ENCODE measurements at regions not wholly inside any gene's neighbourhood (a gene's known extent, or its start where the extent isn't known, plus 50 kb on each side); places are given as distances from the start of the nearest gene placed in this dataset.

DNA sequence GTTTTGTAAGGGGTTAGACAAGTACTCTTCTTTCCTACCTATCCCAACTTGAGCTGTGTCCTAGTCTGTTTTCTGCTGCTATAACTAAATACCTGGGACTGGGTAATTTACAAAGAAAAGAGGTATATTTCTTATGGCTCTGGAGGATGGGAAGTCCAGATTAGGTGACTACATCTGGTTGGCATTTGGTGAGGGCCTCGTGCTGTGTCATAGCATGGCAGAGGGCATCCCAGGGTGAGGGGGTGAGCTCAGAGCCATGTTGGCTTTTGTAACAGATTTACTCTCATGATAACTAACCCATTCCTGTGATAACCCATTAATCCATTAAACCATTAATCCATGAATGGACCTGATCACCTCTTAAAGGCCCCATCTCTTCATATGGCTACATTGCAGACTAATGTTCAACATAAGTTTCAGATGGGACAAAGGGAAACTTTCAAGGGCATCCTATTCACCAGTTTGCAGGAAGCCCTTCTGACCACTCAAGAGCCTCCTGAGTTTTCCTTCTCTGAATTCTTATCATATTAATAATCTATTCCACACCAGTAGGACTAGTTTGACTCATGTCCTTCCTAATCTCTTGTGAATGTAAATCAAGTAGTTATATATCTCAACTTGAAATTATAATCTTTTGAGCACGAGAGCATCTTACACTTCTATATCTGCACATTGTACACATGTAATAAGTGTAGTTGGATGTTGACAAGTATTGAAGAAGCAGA, 185.7 kb upstream of the ZPLD1 start:
- no peak for DNase-seq

DNA sequence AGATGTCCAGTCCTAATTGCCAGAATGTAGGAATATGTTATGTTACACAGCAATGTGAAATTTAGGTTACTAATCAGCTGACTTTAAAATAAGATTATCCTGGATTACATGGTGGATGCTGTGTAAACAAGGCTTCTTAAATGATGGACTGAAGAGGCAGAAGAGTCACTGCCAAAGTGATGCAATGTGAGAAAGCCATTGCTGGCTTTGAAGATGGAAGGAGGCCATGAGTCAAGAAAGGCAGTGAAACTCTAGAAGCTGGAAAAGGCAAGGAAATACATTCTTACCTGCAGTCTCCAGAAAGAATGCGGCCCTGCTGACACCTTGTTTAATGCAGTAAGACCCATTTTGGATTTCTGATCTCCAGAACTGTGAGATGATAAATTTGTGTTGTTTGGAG, 179.1 kb upstream of the ZPLD1 start:
- no peak for DNase-seq

DNA sequence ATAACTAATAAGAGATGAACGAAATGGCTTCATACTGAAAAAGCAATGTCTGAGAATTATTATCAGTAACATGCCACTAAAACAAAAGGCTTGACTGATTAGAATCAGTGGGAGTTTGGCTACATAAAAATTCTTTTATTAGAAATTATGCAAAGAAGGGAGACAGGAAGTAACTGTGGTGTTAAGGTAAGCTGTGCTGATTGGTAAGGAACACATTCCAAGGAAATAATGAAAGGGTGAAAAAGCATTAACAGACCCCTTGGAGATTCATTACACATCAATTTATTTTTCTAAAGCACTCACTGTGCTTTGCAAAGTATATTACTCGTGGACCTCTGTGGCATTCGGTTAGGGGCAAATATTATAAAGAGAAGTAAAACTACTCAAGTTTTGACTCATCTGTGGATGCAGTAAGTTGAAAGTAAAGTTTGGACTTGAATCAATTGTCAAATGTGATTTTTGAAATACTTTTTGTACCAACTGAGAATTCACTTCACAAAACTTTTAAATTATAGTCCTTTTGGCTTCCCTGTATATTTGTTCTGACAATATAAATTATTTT, 176.1 kb upstream of the ZPLD1 start:
- DNase-seq, result no peak

DNA sequence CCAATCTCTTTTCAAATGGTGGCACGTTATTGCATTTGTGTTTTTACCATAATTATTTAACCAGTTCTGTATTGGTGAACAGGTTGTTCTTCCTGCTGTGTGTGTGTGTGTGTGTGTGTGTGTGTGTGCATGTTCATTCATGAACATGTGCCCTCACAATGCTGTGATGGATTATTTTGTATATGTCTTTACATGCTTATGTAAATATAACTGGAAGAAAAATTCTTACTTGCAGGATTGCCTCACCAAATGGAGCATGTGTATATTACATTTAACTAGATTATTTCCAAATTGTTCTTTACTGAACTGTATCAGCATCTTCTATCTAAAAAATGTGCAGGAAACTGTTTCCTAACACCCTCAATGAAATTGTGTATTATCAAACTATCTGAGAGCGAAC, 175.2 kb upstream of the ZPLD1 start:
- DNase-seq, result no peak

DNA sequence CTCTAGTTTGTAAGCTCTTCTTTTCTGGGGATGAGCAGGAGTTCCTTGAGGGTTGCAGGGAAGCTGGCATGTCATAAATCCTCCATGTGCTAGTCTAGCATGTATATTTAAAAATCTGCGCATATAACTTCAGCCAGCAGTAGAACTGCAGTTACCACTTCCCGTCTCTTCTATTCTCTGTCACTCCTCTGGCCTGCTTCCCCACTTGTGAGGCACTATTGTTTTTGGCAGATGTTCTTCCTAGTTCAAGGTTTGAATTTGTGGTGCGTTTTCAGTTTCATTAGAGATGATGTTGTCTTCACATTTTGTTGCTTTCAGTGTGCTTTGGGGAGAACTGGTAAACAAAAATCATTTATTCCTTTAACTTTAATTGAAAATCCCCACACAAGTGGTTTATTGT, 169.1 kb upstream of the ZPLD1 start:
- no peak for DNase-seq

DNA sequence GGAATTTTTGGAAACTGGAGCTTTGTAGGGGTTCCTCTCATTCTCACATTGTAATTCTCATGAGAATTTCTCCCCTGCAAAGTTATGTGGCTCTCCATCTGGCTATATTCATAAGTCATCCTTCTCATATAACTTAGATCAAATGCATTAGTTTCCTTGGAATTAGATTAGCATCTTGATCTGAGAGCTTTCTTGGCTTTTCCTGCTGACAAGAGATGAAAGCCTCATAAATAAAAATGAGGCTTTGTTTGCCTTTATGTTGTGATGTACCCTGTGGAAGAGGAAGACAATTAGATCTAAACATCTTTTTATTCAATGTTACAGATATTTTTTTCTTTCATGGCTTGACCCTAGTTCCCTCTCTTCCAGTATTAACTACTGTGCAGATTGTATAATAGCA, 165.4 kb upstream of the ZPLD1 start:
- no peak for DNase-seq

DNA sequence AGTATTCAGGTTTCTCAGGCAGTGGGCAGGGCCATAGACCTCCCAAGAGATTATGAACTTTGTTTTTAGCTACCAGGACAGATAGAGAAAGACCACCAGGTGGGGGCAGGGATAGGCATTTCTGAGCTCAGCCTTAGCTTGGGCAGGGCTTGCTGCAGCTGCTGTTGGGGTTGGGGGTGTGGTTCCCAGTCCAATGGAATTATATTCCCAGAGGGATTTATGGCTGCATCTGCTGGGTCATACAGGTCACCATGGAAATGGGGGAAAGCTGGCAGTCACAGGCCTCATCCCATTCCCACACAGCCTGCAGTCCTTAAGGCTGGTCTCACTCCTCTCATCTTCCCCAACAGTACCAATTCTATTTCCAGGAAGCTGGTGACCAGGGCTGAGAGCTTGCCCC, 144.6 kb upstream of the ZPLD1 start:
- DNase-seq, result no peak

DNA sequence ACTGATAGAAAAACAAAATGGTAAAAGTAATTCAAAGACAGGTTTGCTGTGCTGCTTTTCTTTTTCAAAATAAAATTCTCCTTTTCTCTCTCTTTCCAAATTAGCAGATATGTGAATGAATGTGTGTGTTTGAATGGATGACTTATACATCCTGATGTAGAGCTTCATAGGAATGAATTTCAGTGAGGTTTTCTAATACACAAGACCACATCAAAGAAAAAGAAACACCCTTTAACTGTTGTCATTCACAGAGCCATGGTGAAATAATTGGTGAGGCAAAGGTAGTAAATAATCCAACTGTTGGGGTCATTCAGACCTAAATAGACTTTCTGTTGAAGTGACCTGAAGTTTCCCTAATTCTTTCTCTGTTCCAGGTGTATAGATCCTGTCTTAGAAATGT, 139.1 kb upstream of the ZPLD1 start:
- no peak for DNase-seq

DNA sequence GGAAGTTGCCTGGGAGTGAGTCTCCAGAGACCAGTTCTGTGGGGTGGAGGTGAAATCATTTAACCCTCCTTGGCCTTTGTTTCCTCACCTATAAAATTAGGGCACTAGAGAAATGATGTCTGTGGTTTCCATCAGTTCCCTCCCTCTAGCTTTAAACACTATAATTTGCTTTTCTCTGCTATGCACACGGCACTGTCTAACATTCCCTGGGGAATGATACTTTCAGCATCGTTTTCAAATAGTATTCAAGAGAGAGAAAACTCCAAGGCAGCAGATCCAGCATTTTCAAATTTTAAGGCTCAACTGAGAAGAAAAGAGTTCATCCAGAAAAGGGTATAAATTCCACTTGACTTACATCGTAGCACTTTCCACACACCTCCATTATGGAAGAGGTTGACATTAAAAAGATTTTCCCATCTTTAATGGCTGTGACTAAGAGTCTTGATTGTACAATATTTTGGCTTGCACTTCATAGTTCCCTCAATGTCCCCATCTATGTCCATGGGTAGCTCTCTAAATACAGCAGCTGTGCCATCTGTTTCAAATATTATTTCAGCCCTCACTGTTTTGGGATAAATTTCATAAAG, 137.7 kb upstream of the ZPLD1 start:
- DNase-seq, result no peak

DNA sequence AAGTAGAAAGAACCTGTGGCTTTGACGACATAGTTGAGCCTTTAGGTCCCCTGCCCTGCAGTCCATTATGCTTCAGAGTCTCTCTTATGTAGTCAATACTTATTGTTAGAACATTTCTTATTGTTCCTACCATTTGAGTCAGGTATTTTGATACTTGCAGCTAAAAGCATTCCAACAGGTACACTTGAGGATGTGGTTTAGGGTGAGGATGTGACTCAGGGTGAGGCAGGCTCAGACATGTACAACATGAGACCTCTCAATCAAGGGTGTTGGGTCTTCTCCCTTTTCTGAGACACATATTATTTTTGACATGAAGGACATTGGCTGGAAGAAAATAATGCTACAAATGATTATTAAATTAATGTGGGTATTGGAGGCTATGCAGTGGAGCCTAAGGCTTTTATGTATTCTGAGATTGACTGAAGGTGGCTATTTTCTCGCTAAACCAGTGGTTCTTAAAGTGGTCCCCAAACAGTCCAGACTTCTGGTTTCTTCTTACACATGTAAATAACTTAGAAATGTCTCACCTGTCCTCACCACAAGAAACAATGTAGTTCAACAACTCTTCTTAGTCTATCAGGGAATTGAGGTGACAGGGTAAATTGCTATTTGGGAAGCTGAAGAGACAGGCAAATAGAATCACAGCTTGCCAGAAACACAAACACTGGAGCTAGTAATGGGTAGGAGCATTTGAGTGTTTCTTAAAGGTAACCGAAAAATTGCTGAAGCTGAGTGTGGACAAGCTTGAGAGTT, 135.5 kb upstream of the ZPLD1 start:
- no peak for DNase-seq

DNA sequence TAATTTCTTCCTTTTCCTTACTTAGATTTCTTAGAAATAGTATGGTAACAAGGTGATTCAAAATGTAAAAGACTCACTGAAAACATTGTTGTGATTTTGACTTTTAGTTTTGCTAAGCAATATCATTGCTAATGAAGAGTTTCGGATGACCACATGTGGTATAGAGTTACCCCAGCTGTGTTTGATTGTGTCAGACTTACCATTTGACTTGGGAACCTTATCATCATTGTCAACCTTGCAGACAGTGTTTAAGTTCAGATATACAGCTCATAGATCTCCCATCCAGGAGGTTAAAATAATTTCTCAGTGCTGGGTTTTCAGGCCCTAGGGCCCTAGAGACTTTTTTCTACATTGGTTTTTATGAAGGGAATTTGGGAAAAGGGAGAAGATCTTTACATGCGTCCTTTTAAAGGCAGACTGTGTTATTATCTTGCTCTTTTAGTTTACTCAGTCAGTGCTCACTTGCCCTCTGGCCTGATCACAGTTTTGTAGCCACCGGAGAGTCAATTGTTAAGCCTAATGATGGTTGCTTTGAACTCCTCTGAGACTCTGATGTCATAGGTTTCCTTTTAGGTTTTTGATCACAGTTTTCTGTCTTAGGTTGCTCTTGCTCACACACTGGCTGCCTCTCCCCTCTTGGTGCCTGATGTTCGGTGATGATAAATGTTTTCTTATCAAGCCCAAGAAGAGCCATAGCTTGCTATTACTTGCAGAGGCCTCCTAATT, 133.5 kb upstream of the ZPLD1 start:
- DNase-seq, result no peak

DNA sequence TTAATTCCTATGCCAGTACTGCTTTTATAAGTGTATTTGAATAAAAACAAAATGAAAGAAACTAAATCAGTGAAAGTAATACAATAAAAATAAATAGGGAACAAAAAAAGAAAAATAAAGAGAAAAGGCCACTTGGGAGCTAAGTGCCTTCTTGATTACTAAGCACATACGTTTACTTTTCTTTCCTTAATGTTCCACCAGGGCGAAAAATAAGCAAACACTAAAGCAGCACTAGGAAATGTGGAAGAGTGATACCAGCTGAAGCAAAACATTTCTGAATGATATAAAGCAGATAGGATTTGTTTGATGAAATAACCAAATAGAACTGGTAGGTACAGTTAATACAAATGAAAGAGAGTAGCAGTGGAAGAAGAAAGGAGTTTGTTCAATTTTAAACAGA, 132.8 kb upstream of the ZPLD1 start:
- DNase-seq, result no peak

DNA sequence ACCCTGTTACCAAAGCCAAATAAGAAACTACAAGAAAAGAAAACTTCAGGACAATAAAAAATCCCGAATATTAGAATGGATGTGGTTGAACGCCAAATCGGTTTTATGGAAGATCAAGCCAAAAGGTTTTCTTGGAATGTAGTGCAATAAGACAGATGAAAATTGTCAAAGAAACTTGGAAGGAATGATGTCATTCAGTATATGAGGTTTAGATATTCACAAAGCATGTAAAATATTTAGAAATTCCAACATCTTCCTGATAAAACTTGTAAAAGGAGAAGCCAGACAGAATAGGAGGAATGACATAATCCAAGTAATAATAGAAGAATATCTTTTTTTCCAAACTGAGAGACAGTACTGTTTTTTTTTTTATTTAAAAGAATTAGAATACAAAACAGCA, 130.3 kb upstream of the ZPLD1 start:
- no peak for DNase-seq

DNA sequence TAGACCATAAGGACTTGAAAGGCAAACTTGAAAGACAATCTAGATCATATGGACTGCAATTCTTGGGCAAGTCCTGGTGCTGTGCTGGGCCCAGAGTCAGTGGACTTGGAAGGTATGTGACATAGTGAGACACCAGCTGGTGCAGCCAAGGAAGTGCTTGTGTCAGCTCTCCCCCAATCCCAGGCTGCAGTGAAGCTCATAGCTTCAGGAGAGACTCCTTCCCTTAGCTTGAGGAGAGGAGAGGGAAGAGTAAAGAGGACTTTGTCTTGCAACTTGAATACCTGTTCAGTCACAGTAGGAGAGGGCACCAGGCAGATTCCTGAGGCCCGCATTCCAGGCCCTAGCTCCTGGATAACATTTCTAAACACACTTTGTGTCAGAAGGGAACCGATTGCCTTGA, 127.4 kb upstream of the ZPLD1 start:
- DNase-seq, result no peak

DNA sequence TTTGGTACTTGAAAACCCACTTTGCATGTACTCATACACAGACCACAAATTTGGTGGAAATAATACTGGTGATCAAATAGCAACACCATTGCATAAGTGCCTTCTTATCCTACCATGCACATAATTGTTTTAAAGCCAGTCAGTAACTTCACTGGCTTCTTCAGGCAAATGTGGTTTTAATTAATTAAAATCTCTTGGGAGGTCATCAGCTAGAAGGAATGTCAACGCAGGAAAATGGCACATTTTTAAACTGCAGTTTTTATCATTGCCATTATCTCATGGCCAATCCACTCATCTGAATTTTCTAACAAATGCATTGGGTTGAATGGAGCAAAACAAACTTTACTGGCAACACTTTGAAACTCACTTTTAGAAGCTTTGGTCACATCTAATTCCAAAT, 105.7 kb upstream of the ZPLD1 start:
- DNase-seq, result no peak

DNA sequence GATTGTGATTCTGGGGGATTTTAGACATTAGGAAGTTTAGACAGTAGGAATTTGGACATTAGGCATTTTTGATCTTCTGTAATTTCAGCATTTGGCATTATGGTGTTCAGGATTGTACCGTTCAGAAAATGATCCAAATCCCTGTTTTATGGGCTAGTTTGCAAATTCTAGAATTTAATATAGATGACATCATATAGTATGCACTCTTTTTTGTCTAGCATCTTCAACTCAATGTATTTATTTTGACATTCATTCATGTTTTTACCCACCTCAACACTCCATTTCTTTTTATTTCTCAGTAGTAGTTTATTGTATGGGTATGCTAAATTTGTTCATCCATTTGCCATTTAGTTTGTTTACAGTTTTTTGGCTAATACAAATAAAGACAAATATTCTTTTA, 105.3 kb upstream of the ZPLD1 start:
- no peak for DNase-seq

DNA sequence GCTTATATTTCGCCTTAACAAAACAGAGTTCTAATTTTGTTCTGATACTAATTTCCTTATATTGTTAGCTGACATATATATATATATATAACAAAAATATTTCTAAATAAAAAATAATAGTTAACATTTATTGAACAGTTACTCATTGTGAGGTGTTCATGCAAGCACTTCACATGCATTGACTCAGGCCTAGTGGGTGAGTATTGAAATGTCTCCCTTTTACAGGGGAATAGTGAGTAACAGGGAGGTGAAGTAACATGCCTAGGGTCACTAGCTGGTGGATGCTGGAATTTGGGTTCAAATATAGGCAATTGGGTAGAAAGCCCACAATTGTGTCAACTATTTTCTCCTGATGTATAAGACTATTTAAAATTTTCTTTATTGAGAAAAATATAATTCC, 102.6 kb upstream of the ZPLD1 start:
- DNase-seq, result no peak

DNA sequence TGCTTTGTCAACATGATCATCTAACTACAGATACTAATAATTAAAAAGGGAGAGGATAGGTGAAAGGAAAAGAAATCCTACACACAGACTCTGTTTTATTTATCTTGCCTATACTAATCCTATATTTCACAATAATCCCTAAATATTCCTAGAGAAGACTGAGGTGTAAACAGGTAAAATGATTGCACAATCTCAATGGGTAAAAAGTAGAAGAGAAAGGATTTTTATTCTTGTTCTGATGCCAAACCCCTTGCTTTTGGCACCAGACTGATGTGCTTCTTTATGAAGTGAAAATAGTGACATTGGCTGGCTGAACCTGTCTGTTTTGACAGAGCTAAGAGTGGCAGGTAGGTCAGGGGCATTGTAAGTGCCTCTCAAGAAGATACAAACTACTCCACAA, 101.9 kb upstream of the ZPLD1 start:
- DNase-seq, result no peak

DNA sequence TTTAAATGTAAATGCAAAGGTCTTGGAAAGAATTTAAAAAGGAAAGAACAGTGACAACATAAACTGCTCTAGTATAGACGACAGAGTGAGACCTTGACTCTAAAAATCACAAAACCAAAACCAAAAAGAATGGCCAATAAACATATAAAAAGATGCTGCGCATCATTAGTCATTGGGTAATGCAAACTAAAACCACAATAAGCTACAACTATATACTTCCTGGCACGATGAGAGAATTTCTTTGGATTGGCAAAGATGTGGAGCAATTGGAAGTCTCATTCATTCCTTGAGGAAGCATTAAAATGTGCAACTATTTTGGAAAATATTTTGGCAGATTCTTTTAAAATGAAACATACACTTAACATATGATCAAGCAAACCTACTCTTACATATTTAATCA, 98.7 kb upstream of the ZPLD1 start:
- DNase-seq, result no peak

DNA sequence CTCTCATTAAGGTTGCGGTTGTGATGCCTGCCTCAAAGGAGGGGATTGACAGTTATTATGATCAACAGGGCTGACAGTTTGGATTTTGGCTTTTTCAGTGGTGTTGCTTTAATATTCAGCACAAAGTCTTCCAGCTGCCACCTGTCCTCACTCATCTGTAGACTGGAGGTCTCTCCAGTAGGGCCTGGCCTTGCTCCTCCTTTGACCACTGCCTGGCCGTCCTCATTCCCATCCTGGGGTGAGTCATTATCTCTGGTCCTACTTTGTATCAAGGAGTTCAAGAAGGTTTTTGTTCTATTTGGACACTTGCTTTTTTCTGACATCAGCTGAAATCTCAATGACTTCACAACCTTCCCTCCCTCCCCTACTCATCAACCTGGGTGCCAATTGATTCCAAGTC, 95.1 kb upstream of the ZPLD1 start:
- no peak for DNase-seq

DNA sequence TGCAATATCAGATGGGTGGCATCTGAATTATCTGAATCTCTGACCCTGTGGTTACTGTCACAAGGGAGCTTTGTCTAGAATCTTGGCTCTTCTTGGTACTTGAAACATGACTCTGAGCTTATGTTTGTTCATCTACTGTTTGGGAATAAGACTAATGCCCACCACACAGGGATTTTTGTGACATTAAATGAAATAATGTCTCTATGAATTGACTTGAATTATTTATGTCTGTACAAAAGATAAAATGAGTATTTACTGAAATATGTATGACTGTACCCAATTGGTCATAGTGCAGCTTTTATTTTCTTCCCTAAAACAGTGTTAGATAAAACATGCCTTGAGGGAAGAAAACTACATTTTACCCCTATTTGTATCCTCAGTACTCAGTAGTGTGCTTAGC, 87.9 kb upstream of the ZPLD1 start:
- no peak for DNase-seq

DNA sequence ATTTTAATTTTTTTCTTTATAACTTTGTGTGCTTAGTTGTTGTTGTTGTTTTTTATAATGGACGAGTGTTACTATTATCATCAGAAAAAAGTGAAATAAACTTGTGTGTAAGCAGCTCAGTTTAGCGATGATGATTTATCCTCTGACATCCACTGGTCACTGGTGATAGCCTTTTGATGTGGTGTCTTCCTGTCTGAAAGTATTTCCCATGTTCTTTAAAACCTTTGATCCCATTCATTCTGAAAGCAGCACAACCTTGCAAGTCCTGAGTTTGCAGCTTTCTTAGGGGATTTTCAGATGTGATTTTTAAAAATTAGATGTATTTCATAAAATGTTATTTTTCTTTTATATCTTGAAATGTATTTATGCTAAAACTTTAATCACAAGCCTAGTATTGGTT, 85.9 kb upstream of the ZPLD1 start:
- DNase-seq, result no peak

DNA sequence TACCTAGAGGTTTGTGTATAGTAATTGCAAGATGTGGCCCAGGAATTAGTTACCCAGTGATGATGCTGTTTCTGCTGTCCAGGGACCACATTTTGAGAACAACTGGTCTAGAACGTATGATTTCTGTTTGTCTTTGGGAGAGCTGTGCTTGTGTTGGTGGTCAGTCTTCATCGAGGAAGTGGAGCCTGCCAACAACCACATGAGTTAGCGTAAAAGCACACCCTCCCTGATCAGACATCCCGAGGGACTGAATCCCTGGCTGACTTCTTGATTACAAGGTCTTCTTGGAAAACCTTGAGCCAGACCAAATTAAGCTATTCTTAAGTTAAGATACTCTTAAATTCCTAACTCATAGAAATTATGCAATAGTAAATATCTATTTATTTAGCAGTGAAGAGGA, 81.7 kb upstream of the ZPLD1 start:
- no peak for DNase-seq

DNA sequence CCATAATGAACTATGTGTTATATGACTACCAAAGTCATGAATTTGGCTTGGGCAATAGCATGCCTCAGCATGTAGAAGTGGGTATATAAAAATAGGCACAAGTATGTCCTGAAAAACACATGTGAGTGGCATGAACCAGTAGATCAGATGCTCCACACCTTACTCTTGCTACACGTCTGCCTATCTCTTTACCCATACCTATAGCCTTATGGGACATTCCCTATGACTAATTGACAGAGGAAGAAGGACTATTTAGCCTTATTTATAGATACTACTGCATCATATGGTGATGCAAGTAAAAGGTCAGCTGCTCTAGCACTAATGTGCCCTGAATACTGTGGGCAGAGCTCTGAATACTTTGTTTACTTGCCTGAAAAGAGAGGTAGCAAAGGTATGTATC, 81.0 kb upstream of the ZPLD1 start:
- DNase-seq, result no peak

Data from NCI-H2171 treated with DMSO at 0.1 percent for 48 hours (cell line).